ENCODE measurements at regions not wholly inside any gene's neighbourhood (a gene's known extent, or its start where the extent isn't known, plus 50 kb on each side); places are given as distances from the start of the nearest gene placed in this dataset.

DNA sequence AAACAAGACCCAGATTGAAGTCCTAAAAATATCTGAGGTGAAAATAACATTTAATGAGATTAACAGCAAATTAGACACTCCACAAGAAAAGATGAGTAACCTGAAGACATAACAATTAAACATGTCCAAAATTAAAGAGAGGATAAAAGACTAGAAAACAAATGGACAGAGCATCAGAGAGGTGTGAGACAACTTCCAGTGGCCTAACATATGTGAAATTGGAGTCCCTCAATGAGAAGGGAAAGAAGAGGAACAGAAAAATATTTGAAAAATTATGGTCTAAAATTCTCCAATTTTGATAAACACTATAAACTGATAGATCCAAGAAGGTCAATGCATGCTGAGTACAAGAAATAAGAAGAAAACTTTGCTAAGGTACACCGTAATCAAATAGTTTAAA is 151.9 kb downstream of the KITLG start:
- no peak for DNase-seq (ENCODE audit: low spot score)
- Mint-ChIP-seq H3K27ac (ENCODE audit: unreplicated experiment) (no peak overlapping the region), H3K27me3 (ENCODE audit: low read depth) (no peaks in the 10 kb centered on the region), H3K4me1 (ENCODE audit: low read depth) (peaks cover 3% of the 10 kb centered on the region), H3K36me3 (ENCODE audit: low read depth) (no peaks in the 10 kb centered on the region), H3K4me3 (ENCODE audit: unreplicated experiment) (no peak overlapping the region), H3K9me3 (ENCODE audit: low read depth) (peaks cover 7% of the 10 kb centered on the region)
- TF ChIP-seq, protein P1, sequence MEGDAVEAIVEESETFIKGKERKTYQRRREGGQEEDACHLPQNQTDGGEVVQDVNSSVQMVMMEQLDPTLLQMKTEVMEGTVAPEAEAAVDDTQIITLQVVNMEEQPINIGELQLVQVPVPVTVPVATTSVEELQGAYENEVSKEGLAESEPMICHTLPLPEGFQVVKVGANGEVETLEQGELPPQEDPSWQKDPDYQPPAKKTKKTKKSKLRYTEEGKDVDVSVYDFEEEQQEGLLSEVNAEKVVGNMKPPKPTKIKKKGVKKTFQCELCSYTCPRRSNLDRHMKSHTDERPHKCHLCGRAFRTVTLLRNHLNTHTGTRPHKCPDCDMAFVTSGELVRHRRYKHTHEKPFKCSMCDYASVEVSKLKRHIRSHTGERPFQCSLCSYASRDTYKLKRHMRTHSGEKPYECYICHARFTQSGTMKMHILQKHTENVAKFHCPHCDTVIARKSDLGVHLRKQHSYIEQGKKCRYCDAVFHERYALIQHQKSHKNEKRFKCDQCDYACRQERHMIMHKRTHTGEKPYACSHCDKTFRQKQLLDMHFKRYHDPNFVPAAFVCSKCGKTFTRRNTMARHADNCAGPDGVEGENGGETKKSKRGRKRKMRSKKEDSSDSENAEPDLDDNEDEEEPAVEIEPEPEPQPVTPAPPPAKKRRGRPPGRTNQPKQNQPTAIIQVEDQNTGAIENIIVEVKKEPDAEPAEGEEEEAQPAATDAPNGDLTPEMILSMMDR (IDR thresholded peaks at IDR 0.05), result no peak

DNA sequence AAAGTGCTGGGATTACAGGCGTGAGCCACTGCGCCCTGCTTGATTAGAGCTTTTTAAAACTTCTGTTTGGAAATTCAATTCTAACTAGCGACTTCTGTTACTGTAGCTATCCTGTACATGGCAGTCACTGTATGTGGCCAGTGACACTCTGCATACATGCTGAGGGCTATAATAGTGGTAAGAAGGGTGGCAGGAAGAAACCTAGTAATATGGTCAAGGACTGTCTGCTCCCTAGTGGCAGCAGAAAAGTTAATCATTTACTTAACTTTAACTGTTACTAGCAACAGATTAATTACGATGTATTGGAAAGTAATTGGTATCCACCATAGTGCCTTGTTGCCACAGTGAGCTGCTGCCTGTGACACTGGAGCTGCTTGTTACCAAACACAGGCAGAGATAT is 149.0 kb downstream of the KITLG start:
- Mint-ChIP-seq H3K4me1 (ENCODE audit: low read depth) (peaks cover 7% of the 10 kb centered on the region), H3K27ac (ENCODE audit: unreplicated experiment) (no peak overlapping the region), H3K9me3 (ENCODE audit: low read depth) (peaks cover 7% of the 10 kb centered on the region), H3K4me3 (ENCODE audit: unreplicated experiment) (no peak overlapping the region), H3K27me3 (ENCODE audit: low read depth) (no peaks in the 10 kb centered on the region), H3K36me3 (ENCODE audit: low read depth) (no peaks in the 10 kb centered on the region)
- no peak for DNase-seq (ENCODE audit: low spot score)
- TF ChIP-seq, protein P1 (IDR thresholded peaks at IDR 0.05), result no peak

DNA sequence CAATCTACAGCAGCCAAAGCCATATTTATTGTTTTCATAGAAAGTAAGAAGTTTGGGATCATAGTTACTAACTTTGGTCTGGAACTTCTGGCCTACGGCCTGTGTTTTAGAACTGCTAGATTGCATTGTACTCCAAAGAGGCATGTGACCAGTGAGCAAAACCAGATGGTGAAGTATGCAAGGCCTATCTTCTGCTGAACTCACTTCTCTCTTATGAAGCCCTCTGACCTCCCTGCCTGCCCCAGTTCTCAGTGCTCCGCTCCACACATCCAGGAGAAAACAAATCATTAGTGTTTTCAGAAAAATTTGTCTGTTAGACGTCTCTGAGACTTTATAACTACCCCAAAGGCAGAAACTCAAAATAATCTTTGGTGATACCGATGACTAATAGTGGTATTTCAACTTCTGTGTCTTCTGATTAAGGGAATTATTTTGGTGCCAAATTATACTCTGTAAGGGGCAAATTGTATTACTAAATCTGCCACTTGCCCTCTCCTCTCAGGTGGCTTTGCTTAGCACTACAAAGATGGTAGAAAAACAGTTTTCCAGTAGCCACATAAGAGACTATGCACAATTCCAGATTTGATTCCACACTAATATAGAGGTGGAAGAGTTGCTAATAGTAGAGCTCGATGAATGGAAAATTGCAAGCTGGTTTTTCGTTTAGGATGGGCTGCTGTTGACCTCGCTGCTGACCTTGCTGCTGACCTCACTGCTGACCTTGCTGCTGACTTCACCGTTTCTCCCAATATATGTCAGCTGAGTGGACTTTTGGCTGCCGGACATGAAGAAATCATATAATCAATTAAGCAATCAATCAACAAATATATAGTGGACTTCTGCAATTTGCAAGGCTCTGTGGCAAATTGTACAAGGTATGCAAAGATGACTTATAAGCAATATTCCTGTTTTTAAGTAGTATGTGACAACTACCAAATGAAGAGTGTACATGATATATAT is 147.5 kb downstream of the KITLG start:
- H3K27ac Mint-ChIP-seq (ENCODE audit: unreplicated experiment), result no peak overlapping the region
- H3K9me3 Mint-ChIP-seq (ENCODE audit: low read depth), result peaks cover 7% of the 10 kb centered on the region
- TF ChIP-seq, protein P1 (IDR thresholded peaks at IDR 0.05), result no peak
- peaks cover 7% of the 10 kb centered on the region for H3K4me1 Mint-ChIP-seq (ENCODE audit: low read depth)
- no peak overlapping the region for H3K4me3 Mint-ChIP-seq (ENCODE audit: unreplicated experiment)
- no peak for DNase-seq (ENCODE audit: low spot score)
- H3K27me3 Mint-ChIP-seq (ENCODE audit: low read depth), result no peaks in the 10 kb centered on the region
- H3K36me3 Mint-ChIP-seq (ENCODE audit: low read depth), result no peaks in the 10 kb centered on the region

DNA sequence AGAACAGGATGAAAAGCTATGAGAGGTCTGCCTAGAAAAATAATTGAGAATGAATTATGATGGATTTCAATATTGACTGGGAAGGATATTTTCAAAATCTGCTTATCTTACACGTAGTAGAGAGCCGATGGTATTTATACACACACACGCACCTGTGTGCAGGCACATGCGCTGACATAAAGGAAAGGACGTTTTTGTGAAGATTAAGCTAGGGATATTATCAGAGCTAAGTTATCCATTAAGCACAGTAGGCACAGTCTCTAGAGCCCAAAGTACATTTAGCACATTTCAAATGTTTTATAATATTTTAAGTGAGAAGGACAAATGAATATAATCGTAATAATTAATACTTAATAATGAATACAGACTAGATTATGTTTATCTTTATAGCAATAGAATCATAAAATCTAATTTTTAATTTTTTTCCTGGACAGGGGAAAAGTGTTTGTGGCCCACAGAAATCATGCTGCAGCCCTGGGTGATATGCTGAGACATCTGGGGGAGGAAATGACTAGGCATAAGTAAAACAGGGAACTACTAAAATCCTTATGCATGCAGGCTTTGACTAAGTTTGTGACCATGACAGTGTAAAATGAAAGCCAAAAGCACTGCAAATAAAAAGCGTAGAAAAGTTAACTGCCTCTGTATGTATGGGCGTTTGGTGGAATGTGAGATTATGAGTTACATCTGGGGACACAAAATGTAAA is 146.1 kb downstream of the KITLG start:
- Mint-ChIP-seq H3K27me3 (ENCODE audit: low read depth) (no peaks in the 10 kb centered on the region), H3K4me1 (ENCODE audit: low read depth) (peaks cover 7% of the 10 kb centered on the region), H3K9me3 (ENCODE audit: low read depth) (peaks cover 7% of the 10 kb centered on the region), H3K36me3 (ENCODE audit: low read depth) (peaks cover 3% of the 10 kb centered on the region), H3K27ac (ENCODE audit: unreplicated experiment) (no peak overlapping the region), H3K4me3 (ENCODE audit: unreplicated experiment) (no peak overlapping the region)
- TF ChIP-seq, protein P1 (IDR thresholded peaks at IDR 0.05), result no peak
- DNase-seq (ENCODE audit: low spot score), result no peak

DNA sequence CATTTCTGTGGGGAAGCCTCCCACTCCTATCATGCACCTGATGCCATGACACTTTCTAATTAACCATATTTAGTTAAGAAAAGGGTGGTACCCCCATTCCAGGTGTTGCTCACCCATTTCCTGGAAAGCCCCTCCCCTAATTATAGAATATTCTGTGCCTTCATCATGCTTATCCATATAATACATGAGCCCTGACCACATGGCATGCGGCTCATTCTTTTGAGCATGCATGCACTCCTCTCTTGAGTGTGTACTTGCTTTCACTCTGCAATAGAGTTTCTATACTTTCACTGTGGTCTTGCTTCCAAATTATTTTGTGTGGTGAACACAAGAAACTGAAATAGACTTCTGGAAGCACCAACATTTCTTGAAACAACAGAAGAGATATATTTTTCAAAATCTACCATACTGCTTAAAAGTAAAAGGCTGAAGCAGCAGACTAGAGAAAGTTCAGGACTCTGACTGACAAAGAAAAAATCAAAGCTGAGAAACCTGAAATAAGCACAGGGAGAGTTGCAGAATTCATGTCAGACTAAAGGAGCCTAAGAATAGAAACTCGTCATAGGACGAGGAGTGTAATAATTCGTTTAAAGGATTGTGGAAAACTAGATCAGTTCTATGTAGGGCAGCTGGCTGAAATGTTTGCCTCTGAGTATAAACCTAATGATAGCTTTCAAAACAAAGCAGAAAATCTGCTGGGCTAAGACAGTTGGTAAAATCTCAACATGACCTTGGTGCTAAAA is 144.8 kb downstream of the KITLG start:
- Mint-ChIP-seq H3K27me3 (ENCODE audit: low read depth) (no peaks in the 10 kb centered on the region), H3K27ac (ENCODE audit: unreplicated experiment) (no peak overlapping the region), H3K36me3 (ENCODE audit: low read depth) (peaks cover 3% of the 10 kb centered on the region), H3K4me3 (ENCODE audit: unreplicated experiment) (no peak overlapping the region), H3K9me3 (ENCODE audit: low read depth) (peaks cover 17% of the 10 kb centered on the region), H3K4me1 (ENCODE audit: low read depth) (peaks cover 7% of the 10 kb centered on the region)
- TF ChIP-seq, protein P1 (IDR thresholded peaks at IDR 0.05), result no peak
- no peak for DNase-seq (ENCODE audit: low spot score)
